Transverse colon (tissue), 3 donors: ENCODE measurements at regions not wholly inside any gene's neighbourhood (a gene's known extent, or its start where the extent isn't known, plus 50 kb on each side); places are given as distances from the start of the nearest gene placed in this dataset.

ENCODE experiments used
- POLR2A ChIP-seq: fragments of 450-650 bp; IDR thresholded peaks from one replicate; pipeline ENCODE4 v1.6.1; 2016; ENCODE audit warnings: antibody characterized with exemption, mild to moderate bottlenecking, moderate library complexity
- TF ChIP-seq, protein P1 (sequence below), 5 experiments: fragments of 200-600 bp in 3 of 5; fragments of 450-650 bp in 2 of 5; sonication (generic) in 3 of 5; IDR thresholded peaks; 1 replicate in 2 of 5; 2 replicates in 3 of 5; pipeline ENCODE4 v1.5.1; 2016 to 2017; ENCODE audit warnings: antibody characterized with exemption in 5 of 5, inconsistent platforms in 3 of 5, mild to moderate bottlenecking in 2 of 5, moderate library complexity in 1 of 5

DNA sequence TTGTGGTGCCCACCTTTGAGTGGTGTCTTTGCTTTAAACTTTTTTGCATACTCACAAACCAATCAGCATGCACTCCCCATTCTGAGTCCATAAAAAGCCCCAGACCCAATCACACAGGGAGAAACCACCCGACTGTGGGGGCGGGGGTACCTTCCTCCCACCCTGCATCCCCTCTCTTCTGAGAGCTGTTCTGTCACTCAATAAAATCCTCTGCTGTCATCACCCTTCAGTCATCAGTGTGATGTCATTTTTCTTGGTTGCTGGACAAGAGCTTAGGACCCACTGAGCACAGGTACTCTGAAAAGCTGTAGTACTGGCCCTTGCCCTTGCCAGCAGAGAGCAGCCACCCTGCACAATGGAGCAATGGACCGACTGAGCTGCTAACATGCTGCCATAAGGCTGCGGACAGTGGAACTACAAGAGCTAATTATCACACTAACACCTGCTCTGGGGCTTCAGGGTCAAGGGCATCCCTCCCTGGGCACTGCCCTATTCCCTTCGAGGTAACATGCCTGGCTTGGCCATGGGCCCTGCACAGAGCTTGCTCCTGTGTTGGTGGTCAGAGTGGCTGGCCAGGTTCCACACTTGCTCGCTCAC, 62.9 kb upstream of the PGRMC2 start:
- TF ChIP-seq, protein P1, sequence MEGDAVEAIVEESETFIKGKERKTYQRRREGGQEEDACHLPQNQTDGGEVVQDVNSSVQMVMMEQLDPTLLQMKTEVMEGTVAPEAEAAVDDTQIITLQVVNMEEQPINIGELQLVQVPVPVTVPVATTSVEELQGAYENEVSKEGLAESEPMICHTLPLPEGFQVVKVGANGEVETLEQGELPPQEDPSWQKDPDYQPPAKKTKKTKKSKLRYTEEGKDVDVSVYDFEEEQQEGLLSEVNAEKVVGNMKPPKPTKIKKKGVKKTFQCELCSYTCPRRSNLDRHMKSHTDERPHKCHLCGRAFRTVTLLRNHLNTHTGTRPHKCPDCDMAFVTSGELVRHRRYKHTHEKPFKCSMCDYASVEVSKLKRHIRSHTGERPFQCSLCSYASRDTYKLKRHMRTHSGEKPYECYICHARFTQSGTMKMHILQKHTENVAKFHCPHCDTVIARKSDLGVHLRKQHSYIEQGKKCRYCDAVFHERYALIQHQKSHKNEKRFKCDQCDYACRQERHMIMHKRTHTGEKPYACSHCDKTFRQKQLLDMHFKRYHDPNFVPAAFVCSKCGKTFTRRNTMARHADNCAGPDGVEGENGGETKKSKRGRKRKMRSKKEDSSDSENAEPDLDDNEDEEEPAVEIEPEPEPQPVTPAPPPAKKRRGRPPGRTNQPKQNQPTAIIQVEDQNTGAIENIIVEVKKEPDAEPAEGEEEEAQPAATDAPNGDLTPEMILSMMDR (IDR thresholded peaks at IDR 0.05) = no peak
- no peak for TF ChIP-seq POLR2A
